ENCODE measurements at regions not wholly inside any gene's neighbourhood (a gene's known extent, or its start where the extent isn't known, plus 50 kb on each side); places are given as distances from the start of the nearest gene placed in this dataset.

- DNase-seq = peak; percentile 8
Measured at GRCh38 chr1:22222723-22223122, 79.8 kb upstream of the WNT4 start.

GRCh38 chr1:22223176-22223575, 80.3 kb upstream of the WNT4 start:
- peak; percentile 47 for DNase-seq

- DNase-seq = no peak
Measured at GRCh38 chr1:22224091-22224490, 81.2 kb upstream of the WNT4 start.

GRCh38 chr1:22224631-22225030, 81.7 kb upstream of the WNT4 start:
- no peak for DNase-seq

- no peak for DNase-seq
Measured at GRCh38 chr1:22225858-22226589, 83.1 kb upstream of the WNT4 start.

GRCh38 chr1:22228074-22228473, 85.2 kb upstream of the WNT4 start:
- no peak for DNase-seq

GRCh38 chr1:22228505-22228911, 85.6 kb upstream of the WNT4 start:
- DNase-seq = no peak

GRCh38 chr1:22229379-22229778, 86.5 kb upstream of the WNT4 start:
- no peak for DNase-seq

- DNase-seq = no peak
Measured at GRCh38 chr1:22231068-22231593, 88.2 kb upstream of the WNT4 start.

GRCh38 chr1:22231995-22232690, 89.2 kb upstream of the WNT4 start:
- DNase-seq = no peak

GRCh38 chr1:22233222-22233621, 90.3 kb upstream of the WNT4 start:
- no peak for DNase-seq

GRCh38 chr1:22234476-22235030, 91.7 kb upstream of the WNT4 start:
- DNase-seq = no peak

GRCh38 chr1:22236166-22236565, 93.3 kb upstream of the WNT4 start:
- DNase-seq = no peak

GRCh38 chr1:22236900-22237299, 94.0 kb upstream of the WNT4 start:
- no peak for DNase-seq

GRCh38 chr1:22237433-22238093, 94.7 kb upstream of the WNT4 start:
- DNase-seq = no peak

GRCh38 chr1:22238356-22239224, 95.7 kb upstream of the WNT4 start:
- no peak for DNase-seq

- no peak for DNase-seq
Measured at GRCh38 chr1:22239378-22239777, 96.5 kb upstream of the WNT4 start.

- no peak for DNase-seq
Measured at GRCh38 chr1:22241250-22241649, 98.4 kb upstream of the WNT4 start.

GRCh38 chr1:22241811-22242210, 98.9 kb upstream of the WNT4 start:
- no peak for DNase-seq

- DNase-seq = no peak
Measured at GRCh38 chr1:22245100-22245650, 102.3 kb upstream of the WNT4 start.

- no peak for DNase-seq
Measured at GRCh38 chr1:22245726-22246125, 102.8 kb upstream of the WNT4 start.

Data from activated effector memory CD4-positive, alpha-beta T cell treated with anti-CD3 and anti-CD28 coated beads, Interleukin-2, amount 50 U/mL, for 16 hours (primary cell).